ENCODE measurements at regions not wholly inside any gene's neighbourhood (a gene's known extent, or its start where the extent isn't known, plus 50 kb on each side); places are given as distances from the start of the nearest gene placed in this dataset.

GRCh38 chr7:152922318-152923081 is 162.9 kb downstream of the ACTR3B start:
- H3K4me3 ChIP-seq (ENCODE audit: low read length) = no peak overlapping the region
- no peaks in the 10 kb centered on the region for H3K36me3 ChIP-seq (ENCODE audit: insufficient read depth, low read length)
- H3K27me3 ChIP-seq (ENCODE audit: insufficient read depth, low read depth, low read length) = peaks cover 20% of the 10 kb centered on the region
- H2AFZ ChIP-seq (ENCODE audit: low read depth, low read length) = no peak overlapping the region
- H3K9me3 ChIP-seq (ENCODE audit: low read length) = no peaks in the 10 kb centered on the region
- H3K9me2 ChIP-seq (ENCODE audit: insufficient read depth, low read length) = no peaks in the 10 kb centered on the region
- no peak overlapping the region for H3K27ac ChIP-seq (ENCODE audit: low read length)
- no peaks in the 10 kb centered on the region for H3K79me2 ChIP-seq (replicated peaks; ENCODE audit: insufficient read depth, low read length)
- H3K4me2 ChIP-seq (ENCODE audit: low read length) = no peak overlapping the region
- TF ChIP-seq, protein P1, sequence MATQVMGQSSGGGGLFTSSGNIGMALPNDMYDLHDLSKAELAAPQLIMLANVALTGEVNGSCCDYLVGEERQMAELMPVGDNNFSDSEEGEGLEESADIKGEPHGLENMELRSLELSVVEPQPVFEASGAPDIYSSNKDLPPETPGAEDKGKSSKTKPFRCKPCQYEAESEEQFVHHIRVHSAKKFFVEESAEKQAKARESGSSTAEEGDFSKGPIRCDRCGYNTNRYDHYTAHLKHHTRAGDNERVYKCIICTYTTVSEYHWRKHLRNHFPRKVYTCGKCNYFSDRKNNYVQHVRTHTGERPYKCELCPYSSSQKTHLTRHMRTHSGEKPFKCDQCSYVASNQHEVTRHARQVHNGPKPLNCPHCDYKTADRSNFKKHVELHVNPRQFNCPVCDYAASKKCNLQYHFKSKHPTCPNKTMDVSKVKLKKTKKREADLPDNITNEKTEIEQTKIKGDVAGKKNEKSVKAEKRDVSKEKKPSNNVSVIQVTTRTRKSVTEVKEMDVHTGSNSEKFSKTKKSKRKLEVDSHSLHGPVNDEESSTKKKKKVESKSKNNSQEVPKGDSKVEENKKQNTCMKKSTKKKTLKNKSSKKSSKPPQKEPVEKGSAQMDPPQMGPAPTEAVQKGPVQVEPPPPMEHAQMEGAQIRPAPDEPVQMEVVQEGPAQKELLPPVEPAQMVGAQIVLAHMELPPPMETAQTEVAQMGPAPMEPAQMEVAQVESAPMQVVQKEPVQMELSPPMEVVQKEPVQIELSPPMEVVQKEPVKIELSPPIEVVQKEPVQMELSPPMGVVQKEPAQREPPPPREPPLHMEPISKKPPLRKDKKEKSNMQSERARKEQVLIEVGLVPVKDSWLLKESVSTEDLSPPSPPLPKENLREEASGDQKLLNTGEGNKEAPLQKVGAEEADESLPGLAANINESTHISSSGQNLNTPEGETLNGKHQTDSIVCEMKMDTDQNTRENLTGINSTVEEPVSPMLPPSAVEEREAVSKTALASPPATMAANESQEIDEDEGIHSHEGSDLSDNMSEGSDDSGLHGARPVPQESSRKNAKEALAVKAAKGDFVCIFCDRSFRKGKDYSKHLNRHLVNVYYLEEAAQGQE (IDR thresholded peaks at IDR 0.05; ENCODE audit: borderline replicate concordance) = no peak
- TF ChIP-seq TAF1 (IDR thresholded peaks at IDR 0.05; ENCODE audit: low read depth) = no peak
- TF ChIP-seq EZH2 (IDR thresholded peaks at IDR 0.05; ENCODE audit: borderline replicate concordance, insufficient read depth, low read length, poor library complexity, severe bottlenecking) = no peak
- no peak for TF ChIP-seq MXI1 (conservative IDR thresholded peaks at IDR 0.05; ENCODE audit: poor library complexity, severe bottlenecking)
- no peak for TF ChIP-seq CTCF (IDR thresholded peaks at IDR 0.05; ENCODE audit: poor library complexity, severe bottlenecking)
- no peak for TF ChIP-seq EP300 (conservative IDR thresholded peaks at IDR 0.05; ENCODE audit: poor library complexity, severe bottlenecking)
- TF ChIP-seq SMC3 (conservative IDR thresholded peaks at IDR 0.05; ENCODE audit: poor library complexity) = no peak
- TF ChIP-seq POLR2AphosphoS5 (IDR thresholded peaks at IDR 0.05) = no peak
- no peak for TF ChIP-seq RAD21 (conservative IDR thresholded peaks at IDR 0.05)
- no peaks in the 10 kb centered on the region for H4K20me1 ChIP-seq (ENCODE audit: insufficient read depth)
- no peaks in the 10 kb centered on the region for H3F3A ChIP-seq (ENCODE audit: insufficient read depth, low read length, poor library complexity, severe bottlenecking)
- no peak overlapping the region for H3K9ac ChIP-seq (ENCODE audit: low read length)

DNA sequence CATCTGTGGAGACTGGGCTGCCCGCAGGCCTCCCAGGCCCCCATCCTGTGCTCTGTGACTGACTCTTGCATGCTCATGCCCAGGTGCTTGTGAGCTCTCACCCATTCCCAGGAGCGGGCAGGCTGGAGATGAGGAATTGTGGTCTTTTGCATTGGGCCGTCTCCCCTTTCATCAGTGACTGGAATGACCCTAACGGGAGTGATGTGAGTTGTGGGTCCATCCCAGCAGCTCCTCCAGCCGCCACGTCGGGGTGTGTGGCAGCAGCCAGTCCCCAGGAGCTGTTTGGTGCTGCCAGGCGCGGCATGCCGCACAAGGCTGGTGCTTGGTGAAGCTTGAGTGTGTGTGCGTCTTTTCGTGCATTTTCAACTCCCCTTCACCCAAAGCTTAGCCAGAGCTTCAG is 164.2 kb downstream of the ACTR3B start:
- Histone ChIP-seq H3K9ac (ENCODE audit: low read length) (no peak overlapping the region), H3F3A (ENCODE audit: insufficient read depth, low read length, poor library complexity, severe bottlenecking) (no peaks in the 10 kb centered on the region), H3K79me2 (replicated peaks; ENCODE audit: insufficient read depth, low read length) (no peaks in the 10 kb centered on the region), H3K9me2 (ENCODE audit: insufficient read depth, low read length) (no peaks in the 10 kb centered on the region), H4K20me1 (ENCODE audit: insufficient read depth) (no peaks in the 10 kb centered on the region), H3K27ac (ENCODE audit: low read length) (no peak overlapping the region), H2AFZ (ENCODE audit: low read depth, low read length) (no peak overlapping the region), H3K36me3 (ENCODE audit: insufficient read depth, low read length) (no peaks in the 10 kb centered on the region), H3K27me3 (ENCODE audit: insufficient read depth, low read depth, low read length) (peaks cover 20% of the 10 kb centered on the region), H3K4me2 (ENCODE audit: low read length) (no peak overlapping the region), H3K9me3 (ENCODE audit: low read length) (no peaks in the 10 kb centered on the region), H3K4me3 (ENCODE audit: low read length) (no peak overlapping the region)
- TF ChIP-seq EP300 (conservative IDR thresholded peaks at IDR 0.05; ENCODE audit: poor library complexity, severe bottlenecking) (no peak), RAD21 (conservative IDR thresholded peaks at IDR 0.05) (no peak), MXI1 (conservative IDR thresholded peaks at IDR 0.05; ENCODE audit: poor library complexity, severe bottlenecking) (no peak), SMC3 (conservative IDR thresholded peaks at IDR 0.05; ENCODE audit: poor library complexity) (no peak), TAF1 (IDR thresholded peaks at IDR 0.05; ENCODE audit: low read depth) (no peak)
- TF ChIP-seq, protein P1 (IDR thresholded peaks at IDR 0.05; ENCODE audit: borderline replicate concordance) = no peak
